GM03348 (cell line): ENCODE measurements at regions not wholly inside any gene's neighbourhood (a gene's known extent, or its start where the extent isn't known, plus 50 kb on each side); places are given as distances from the start of the nearest gene placed in this dataset.
"Not testable (repeated sequence)": the region's sequence is repeated elsewhere in the genome, so short reads cannot be mapped to it uniquely, and the experiment has no call there.

ENCODE experiments used
- DNase-seq: peaks from one replicate; pipeline ENCODE4 v3.0.0; 2012; ENCODE audit warnings: low spot score

DNA sequence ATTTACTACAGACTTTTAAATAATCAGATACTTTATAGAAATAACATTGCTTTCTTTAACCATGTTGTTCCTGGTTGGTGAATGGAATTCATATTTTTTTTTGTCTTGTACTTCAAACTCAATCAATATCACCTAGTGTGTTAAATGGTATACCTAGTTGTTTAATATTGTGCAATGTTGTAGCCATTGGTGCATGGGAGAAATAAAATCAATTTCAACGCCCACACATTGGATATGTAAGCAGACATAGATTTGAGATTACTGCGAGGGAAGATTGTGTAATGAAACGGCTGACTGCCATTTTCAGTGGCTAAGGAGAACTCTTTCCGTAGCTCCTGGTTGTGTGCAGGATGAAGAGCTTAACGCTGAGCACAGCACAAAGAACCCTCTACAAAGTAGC lies 626.1 kb downstream of the TMEM182 start:
- no peak for DNase-seq

DNA sequence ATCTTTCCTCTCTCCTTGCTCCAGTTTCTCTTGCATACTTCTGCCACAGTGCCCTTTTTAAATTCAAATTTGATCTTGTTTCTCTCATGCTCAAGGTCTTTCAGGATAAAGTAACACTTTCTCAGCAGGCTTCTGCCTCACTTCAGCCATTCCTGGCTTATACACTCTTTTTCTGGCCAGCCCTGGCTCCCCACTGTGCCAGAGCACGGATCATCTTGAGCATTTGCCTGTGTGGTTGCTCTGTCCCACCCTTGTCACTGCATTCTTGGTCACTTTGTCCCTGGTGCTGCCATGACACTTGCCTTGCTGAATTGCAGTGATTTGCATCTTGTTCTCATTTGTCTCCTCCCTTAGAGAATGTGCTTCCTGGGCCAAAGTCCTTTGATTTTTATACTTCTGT lies 634.3 kb downstream of the TMEM182 start:
- DNase-seq = no peak

DNA sequence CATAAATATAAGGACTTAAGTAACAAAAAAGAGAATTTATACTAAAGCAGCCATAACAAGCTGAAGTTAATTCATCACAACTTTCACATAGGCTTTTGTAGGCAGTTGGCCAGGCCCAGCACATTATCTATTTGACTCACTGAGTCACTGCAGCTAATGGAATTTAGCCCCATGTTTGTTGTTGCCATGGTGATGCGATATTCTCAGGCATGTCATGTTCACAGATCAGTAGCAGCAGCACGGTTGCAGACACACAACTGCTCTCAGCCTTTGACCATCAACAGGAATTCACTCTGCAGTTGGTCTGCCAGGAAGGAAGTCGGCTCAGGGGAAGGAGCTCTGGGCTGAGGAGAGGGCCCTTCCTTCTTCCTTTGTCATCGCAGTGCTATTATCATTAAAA lies 639.8 kb downstream of the TMEM182 start:
- no peak for DNase-seq

DNA sequence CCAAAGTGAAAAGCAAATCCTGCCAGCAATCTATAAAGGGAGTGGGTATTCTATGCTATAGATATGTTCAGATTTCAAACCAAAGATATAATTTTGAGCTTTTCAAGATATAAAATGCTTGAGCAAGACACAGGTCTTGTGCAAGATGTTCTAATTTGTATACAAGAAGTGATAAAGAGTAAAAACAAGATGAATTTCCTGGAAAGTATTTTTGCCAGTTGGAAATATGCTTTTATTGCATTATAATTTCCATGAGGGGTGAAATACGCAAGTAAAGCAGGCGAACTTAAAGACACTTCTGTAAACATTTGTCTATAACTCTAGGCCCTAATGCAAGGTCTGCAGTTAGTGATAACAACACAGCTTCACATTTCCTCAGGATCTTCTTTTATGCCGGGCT lies 640.5 kb downstream of the TMEM182 start:
- no peak for DNase-seq

DNA sequence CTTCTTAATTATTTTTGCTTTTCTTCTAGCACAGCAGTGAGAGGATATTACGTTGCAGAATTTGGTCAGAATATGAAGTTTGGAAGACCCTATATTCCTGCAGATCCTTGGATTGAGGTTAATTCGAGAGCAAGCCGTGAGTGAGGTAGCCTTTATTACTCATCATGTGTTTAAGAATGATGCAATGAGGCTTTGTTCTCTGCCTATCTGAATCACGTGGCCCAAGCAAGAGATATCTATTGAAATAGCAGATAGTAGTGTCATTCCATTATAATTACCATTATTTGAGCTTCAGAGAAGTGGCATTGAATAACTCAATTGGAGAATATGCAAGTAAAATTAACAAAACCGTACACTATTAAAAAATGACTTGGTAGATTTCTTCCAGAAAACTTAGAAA lies 641.1 kb downstream of the TMEM182 start:
- DNase-seq = no peak

DNA sequence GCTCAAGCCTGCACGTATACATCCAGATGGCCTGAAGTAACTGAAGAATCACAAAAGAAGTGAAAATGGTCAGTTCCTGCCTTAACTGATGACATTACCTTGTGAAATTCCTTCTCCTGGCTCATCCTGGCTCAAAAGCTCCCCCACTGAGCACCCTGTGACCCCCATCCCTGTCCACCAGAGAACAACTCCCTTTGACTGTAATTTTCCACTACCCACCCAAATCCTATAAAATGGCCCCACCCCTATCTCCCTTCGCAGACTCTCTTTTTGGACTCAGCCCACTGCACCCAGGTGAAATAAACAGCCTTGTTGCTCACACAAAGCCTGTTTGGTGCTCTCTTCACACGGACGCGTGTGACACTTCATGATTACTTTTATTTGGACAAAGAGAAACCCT lies 641.6 kb downstream of the TMEM182 start:
- DNase-seq = not testable (repeated sequence)

DNA sequence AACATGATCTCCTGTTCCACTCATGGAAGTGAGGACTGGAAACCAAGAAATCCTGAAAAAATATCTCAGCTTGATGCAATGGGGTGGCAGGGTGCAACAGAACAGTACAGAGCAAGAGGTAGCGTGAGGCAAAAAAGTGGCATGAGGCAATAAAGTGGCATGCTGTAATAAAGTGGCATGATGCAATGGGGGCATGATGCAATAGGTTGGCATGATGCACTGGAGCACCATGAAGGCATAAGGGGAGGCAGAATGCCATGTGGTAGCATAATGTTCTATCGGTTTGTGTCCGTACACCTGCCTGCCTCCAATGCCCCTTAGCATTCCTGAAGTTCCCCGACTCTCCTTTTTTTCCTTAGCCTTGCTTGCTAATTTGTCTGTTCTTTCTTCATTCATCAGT lies 648.4 kb downstream of the TMEM182 start:
- DNase-seq = no peak

DNA sequence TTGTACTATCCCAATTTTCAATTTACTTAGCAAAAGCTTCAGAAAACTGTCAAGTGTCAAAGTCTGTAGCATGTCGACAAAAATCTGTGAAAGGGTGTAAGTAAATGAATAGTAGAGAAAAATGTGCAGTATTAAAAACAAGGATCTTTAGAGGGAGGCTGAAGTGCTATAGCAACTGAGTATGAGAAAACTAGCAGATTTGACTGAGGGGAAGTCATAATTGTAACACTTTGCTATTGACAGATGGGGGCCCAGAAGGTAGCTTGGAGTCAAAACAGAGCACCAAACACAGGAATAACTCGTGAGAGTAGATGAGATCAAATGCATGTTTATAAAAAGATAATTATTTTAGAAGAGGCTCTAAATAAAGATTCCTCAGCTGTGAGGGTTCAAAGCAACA lies 657.7 kb downstream of the TMEM182 start:
- no peak for DNase-seq

DNA sequence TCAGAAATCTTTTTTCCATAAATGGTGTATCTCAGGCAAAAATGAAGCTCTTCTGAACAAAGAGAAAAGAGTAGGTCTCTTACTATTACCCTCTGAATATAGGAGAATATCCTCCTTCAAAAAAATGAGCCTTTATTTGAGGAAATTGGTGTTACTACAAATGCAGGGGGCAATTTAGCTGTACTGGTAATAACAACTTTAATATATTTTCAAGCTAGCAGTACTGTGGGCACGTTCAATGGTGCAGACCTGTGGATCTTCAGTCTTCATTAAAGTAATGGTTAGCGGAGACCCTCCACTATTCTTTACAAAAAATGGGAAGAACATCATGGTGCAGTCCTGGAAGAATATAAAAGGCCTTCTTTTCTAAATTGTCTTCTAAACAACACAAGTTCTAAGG lies 661.3 kb downstream of the TMEM182 start:
- DNase-seq = no peak

DNA sequence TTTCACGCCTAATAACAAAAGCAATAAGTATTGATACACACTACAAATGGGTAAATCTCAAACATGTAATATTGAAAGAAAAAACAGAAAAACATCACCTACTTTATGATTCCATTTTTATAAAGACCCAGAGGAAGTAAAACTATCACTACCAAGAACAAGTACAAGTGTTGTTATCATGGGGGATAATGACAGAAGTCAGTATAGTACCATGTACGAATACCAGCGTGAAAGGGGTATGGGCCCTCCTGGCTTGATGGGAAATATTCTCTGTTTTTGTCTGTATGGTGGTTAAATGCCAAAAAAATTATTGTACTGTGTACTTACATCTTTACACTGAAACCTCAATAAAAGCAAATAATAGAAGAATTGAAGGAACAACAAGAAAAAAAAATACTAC lies 665.7 kb downstream of the TMEM182 start:
- no peak for DNase-seq

DNA sequence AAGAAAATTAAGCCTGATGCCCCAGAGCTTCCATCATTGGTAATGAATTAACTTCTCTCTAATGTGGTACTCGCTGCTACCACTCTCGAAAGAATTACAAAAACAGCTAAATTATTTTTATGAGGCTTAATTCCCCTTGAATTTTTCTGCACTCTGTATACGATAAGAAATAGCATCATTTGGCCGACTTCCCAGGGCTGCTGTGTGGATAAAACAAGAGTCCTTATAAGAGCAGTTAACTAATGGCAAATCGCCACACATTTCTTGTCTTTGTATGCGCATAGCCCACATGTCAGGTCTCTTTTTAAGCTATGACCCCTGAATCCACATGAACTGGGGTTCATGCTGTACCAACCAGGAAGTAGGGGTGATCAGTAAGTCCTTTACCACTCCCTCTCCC lies 668.4 kb downstream of the TMEM182 start:
- no peak for DNase-seq

DNA sequence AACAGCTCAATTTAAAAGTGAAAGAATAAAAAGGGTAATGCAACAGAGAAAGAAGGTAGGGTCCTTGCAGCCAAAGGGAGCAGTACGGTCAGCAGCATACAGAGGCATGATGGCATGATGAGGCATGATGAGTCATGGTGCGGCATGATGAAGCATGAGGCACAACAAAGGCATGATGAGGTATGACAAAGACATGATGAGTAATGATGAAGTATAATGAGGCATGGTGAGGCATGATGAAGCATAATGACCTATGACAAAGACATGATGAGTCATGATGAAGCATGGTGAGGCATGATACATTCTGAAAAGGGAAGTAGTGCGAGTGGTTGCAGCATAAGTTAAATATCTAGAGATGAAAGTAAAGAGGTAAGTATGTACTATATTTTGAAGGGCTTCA lies 673.2 kb downstream of the TMEM182 start:
- DNase-seq = no peak

DNA sequence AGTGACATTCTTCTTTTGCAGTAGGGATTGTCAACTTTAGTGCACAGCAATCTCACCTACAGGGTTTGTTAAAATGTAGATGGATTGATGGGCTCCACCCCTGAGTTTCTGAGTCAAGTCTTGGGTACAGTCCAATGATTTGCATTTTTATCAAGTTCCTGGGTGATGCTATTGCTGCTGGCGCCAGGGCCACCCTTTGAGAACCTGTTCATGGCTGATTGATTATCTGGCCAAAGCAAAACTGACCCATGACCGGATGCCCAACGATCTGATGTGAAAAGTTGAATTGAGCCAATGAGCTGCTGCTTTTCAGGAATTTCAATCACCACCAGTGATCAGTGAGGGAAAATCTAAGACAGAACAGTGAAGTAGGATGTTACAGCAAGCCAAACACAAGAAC lies 675.3 kb downstream of the TMEM182 start:
- no peak for DNase-seq

DNA sequence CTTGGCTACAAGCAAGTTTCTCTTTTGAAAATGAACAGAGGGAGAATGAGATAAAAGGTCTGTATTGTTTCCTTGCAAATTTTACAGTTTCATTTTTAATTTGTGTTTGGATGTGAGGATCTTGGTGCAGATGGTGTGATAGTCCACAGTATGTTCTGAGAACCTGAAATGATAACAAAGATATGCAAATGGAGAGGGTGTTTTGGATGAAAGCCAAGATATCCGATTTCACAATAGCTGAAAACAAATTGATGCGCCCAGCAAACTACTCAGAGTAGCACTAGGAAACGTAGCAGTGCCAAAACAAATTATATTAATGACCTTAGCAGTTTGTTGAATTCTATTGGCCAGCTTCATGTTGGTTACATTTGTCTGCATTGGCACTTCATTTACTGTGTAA lies 683.5 kb downstream of the TMEM182 start:
- no peak for DNase-seq

DNA sequence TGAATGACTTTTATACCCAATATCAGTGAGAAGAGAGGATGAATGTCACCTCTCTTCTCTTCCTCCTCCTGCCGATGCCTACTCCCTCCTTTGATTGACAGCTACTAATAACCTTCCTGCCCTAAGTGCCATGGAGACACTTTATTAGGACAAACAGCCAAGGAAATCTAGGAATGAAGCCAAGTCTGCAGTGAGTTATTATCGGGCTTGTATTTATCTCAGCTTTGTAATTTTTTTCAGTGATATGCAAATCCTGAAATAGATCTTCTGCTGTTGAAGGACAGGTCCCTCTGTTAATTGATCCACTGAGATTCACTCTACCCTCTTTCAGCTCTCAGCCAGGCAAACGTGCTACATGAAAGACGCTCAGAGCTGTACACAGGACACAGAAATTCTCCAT lies 686.7 kb downstream of the TMEM182 start:
- no peak for DNase-seq

DNA sequence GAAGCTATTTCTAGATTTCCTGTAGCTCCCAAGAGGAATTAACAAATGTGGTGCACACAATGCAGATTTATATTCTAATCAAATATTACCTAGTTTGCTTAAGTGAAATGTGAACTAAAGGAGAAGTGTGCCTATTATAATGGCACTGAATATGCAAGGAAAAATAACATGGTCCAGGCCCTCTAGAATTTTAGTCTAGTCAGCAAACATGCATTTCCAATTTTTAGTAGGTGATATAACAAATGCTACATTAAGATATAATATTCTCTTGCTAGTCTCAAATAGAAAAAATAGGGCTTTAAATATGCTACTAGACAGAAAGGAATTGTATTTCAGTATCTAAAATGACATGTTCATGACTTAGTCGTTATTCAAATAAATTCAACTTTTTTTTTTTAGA lies 689.5 kb downstream of the TMEM182 start:
- no peak for DNase-seq

DNA sequence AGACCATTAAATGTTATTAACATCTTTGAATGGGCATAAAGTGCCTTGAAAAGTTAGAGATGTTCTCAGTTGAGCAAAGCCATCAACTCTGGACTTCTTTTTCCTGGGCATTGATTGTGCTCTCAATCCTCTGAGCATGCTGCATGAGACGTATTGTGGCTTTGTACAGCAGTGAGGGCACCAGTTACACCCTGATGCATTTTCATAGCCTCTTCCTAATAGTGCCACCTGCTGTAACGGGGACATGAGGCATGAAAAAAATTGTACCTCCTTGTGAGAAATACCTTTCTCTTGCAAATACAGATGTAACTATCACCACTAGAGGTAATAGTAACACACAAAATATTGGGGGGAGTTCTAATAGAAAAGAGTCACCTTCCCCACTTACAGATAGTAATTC lies 697.5 kb downstream of the TMEM182 start:
- no peak for DNase-seq

DNA sequence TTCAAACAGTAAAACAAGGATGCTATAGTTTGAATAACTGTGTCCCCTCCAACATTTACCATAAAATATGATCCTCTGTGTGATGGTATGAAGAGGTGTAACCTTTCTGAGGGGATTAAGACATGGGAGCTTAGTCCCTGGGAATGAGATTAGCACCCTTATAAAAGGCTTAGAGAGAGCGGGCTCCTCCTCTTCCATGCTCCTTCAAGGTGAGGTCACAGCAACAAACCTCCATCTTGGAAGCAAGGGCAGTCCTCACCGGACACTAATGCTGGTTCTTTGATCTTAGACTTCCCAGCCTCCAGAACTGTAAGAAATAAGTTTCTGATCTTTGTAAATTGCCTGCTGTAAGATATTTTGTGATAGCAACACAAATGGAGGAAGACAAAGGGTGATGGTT lies 700.3 kb downstream of the TMEM182 start:
- DNase-seq = no peak

DNA sequence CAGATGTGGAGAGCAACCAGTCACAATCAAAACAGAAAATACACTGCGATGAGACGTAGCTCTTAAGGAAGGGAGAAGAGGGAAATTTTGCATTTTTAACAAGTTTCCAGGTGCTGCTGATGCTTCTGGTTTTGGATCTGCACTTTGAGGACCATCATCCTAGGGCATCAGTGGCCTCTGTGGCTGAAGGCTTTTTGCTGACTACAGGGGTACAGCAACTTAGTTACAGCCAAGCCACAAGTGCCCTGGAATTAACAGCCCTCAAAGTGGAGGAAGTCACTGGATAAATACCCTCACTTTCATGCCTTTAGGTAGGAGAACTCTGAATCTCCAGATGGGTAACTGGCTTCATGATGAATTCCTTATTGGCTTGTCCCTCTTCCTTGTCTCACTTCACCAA lies 700.9 kb downstream of the TMEM182 start:
- DNase-seq = no peak

DNA sequence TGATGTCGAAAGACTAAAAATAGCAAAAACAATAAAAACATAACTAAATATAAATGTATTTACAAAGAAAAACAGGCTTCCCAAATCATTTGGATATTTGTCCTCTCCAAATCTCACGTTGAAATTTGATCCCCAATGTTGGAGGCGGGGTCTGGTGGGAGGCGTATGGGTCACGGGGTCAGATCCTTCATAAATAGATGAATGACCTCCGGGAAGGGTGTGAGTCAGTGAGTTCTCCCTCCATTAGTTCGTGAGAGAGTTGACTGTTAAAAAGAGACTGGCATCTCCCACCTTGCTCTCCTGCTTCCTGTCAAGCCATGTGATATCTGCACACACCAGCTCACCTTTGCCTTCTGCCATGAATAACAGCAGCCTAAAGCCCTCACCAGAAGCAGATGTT lies 703.0 kb downstream of the TMEM182 start:
- DNase-seq = no peak

DNA sequence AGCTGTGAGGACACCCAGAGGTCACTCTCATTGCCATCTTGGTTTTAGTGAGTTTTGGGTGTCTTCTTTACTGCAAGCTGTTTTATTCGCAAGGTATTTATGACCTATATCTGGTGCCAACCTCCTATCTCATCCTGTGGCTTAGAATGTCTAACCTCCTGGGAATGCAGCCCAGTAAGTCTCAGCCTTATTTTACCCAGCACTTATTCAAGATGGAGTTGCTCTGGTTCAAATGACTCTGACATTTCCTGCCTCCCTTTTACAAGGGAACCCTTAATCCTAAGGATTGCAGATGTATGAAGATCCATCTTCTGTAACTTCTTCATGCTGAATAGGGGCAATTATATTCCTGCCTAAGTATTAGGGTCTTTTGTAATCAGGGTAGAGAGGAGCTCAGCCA lies 708.0 kb downstream of the TMEM182 start:
- DNase-seq = no peak

DNA sequence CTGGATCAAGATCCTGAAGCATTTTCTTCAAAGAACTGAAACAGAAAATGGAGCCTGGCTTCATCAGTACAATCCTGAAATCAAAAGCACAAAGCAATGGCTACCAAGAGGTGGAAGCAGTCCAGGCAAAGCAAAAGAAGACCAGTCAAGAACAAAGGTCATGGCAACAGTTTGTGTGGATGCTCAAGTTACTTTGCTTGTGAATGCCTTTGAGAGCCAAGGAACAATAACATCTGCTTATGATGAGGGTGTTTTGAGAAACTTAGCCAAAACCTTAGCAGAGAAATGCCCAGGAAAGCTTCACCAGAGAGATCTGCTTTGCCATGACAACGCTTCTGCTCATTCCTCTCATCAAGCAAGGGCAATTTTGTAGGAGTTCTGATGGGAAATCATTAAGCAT lies 723.1 kb downstream of the TMEM182 start:
- no peak for DNase-seq

DNA sequence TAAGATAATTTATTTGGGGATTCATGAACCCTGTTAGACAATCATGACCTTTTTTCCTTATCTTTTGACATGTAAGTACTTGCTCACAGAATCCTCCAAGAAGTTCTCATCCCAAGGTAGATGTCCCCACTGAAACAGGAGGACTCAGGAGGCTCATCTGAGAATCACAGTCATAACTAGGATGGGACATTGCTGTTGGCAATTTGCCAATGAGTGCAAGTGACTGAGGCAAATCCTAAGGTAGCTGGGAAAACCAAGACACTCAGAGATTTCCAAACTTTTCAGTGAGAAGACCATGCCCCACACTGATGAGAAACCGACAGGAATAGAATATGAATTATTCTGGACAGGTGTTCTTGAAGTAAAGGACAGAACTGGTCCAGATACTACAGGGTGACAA lies 735.0 kb downstream of the TMEM182 start:
- no peak for DNase-seq

DNA sequence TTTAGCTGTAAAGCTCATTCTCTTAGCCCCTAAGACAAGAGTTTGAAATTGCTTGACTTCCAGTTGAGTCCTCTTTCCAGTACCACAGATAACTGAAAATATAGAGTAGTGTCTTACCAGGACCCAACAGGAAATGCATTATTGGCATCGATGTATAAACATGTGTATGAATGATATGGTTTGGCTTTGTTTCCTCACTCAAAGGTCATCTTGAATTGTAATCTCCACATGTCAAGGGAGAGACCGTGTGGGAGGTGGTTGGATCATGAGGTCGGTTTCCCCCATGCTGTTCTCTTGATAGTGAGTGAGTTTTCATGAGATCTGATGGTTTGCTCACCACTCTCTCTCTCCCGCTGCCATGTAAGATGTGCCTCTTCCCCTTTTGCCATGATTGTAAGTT lies 745.0 kb downstream of the TMEM182 start:
- DNase-seq = no peak

DNA sequence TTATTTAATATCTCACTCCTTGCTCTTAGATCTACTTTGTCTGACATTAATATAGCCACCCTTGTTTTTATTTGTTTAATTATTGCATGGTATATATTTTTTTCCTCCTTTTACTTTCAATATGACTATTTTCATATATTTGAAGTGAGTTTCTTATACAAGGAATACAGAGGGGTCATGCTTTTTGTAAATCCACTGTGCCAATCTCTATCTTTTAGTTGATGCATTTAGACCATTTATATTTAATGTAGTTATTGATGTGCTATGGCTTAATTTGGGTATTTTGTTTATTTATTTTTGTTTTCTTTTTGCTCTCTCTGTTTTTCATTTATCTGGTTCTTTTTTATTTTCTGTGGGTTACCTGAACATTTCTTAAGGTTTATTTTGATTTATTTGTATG lies 750.6 kb downstream of the TMEM182 start:
- no peak for DNase-seq

DNA sequence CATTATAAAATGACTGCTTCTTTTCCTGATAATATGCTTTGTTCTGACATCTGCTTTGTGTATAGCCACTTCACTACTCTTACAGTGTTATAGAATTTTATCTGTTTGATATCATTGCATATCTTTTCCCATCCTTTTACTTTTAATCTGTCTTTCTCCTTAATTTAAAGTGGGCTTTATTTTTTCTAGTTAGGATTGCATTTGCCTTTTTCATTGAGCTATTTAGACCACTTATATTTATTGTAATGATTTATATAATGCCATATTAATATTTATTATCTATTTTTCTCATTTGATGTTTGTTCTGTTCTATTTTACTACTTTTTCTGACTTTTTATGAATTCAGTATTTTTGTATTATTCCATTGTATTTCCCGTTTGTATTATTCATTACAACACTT lies 758.7 kb downstream of the TMEM182 start:
- DNase-seq = no peak
